Sigmoid colon (tissue), 4 donors: ENCODE measurements at regions not wholly inside any gene's neighbourhood (a gene's known extent, or its start where the extent isn't known, plus 50 kb on each side); places are given as distances from the start of the nearest gene placed in this dataset.

Source experiments
- CTCF ChIP-seq, 4 experiments: fragments of 450-650 bp in 3 of 4; fragments of 200-600 bp in 1 of 4; IDR thresholded peaks; one replicate each; pipeline ENCODE4 v1.5.1; 2016 to 2019; ENCODE audit warnings: antibody characterized with exemption in 4 of 4, mild to moderate bottlenecking in 3 of 4, moderate library complexity in 2 of 4
- POLR2A ChIP-seq, 2 donors: fragments of 450-650 bp; IDR thresholded peaks; one replicate each; pipeline ENCODE4 v1.6.1; 2016; ENCODE audit warnings: antibody characterized with exemption in 2 of 2, mild to moderate bottlenecking in 2 of 2, moderate library complexity in 2 of 2
- POLR2AphosphoS5 ChIP-seq, 4 donors: sonication (generic); formaldehyde crosslinking; IDR thresholded peaks; one replicate each; pipeline ENCODE4 v1.6.1; 2017; ENCODE audit warnings: antibody characterized with exemption in 4 of 4

- TF ChIP-seq CTCF (IDR thresholded peaks at IDR 0.05): no peak
- no peak for TF ChIP-seq POLR2AphosphoS5 (IDR thresholded peaks at IDR 0.05)
- TF ChIP-seq POLR2A (IDR thresholded peaks at IDR 0.05): no peak
These were observed 348.5 kb upstream of the POU1F1 start for GRCh38 chr3:87624860-87625259.
